Loucy (cell line): ENCODE measurements at regions not wholly inside any gene's neighbourhood (a gene's known extent, or its start where the extent isn't known, plus 50 kb on each side); places are given as distances from the start of the nearest gene placed in this dataset.

Experiments
- EZH2phosphoT487 ChIP-seq: fragments of 200-600 bp; IDR thresholded peaks from 2 replicates; pipeline ENCODE4 v1.6.1; 2018; ENCODE audit warnings: antibody characterized with exemption, mild to moderate bottlenecking, moderate library complexity, borderline replicate concordance
- TF ChIP-seq, protein P1 (sequence below): fragments of 200-600 bp; sonication (generic); conservative IDR thresholded peaks from 2 replicates; pipeline ENCODE4 v1.5.1; 2014; ENCODE audit warnings: mild to moderate bottlenecking, antibody characterized with exemption, low read length

DNA sequence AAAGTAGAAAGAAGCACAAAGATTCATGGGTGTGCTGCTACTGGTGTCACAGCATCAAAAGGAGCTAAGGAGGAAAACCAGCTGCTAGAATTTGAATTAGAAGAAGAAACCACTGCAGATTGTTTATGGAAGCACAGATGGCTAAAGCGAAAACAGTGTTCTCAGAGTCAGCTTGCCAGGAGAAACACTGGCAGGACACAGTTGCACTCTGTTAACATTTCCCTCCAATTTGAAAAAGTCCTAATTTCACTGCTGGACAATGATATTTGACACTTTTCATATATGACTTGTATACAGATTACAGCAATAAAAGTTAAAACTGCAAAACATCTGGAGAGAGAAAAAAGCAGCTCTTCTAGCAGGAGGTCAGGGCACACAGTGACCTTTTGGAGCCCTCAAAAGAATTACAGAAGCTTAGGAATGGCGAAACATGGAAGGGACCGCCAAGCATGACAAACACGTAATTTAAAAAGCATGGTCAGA lies 314.5 kb downstream of the COL12A1 start:
- TF ChIP-seq, protein P1, sequence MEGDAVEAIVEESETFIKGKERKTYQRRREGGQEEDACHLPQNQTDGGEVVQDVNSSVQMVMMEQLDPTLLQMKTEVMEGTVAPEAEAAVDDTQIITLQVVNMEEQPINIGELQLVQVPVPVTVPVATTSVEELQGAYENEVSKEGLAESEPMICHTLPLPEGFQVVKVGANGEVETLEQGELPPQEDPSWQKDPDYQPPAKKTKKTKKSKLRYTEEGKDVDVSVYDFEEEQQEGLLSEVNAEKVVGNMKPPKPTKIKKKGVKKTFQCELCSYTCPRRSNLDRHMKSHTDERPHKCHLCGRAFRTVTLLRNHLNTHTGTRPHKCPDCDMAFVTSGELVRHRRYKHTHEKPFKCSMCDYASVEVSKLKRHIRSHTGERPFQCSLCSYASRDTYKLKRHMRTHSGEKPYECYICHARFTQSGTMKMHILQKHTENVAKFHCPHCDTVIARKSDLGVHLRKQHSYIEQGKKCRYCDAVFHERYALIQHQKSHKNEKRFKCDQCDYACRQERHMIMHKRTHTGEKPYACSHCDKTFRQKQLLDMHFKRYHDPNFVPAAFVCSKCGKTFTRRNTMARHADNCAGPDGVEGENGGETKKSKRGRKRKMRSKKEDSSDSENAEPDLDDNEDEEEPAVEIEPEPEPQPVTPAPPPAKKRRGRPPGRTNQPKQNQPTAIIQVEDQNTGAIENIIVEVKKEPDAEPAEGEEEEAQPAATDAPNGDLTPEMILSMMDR: no peak
- no peak for TF ChIP-seq EZH2phosphoT487
